ENCODE measurements at regions not wholly inside any gene's neighbourhood (a gene's known extent, or its start where the extent isn't known, plus 50 kb on each side); places are given as distances from the start of the nearest gene placed in this dataset.

DNA sequence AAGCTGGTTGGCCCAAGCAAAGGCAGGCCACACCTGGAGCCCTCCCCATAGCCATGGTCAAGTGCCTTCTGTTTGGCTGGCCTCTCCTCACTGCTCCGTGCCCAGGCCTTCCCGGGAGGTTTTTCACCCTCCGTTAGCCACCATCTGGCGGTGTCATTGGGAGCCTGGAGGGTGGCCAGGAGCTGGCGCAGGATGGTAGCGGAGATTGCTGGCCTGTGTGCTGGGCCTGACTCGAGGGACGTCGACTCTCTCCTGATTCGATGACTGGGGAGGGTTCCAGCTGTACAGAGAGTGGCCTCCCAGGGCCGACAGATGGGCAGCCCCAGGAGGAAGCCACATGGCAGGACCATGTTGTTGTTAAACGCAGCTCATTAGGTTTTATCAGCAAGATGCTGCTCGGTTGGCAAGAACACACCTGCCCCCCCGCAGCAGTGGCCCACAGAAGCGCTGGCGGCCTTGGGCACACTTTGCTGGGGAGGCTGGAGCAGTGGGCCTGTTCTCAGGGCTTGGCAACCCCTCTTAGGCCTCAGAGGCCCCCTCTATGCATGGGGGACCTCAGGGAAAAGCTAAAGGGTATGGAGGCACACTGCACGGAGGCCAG, 64.0 kb upstream of the CACUL1 start:
- DNase-seq: peak; percentile 51
- H3K36me3 ChIP-seq: no peaks in the 10 kb centered on the region
- peak overlapping the region; percentile 36 for H3K27ac ChIP-seq (replicated peaks)
- peaks cover 3% of the 10 kb centered on the region for H3K4me1 ChIP-seq
- no peak overlapping the region for H3K4me3 ChIP-seq
- no peaks in the 10 kb centered on the region for H3K9me3 ChIP-seq (replicated peaks)
- intact Hi-C loops (cut with micrococcal nuclease): no loop called here
- TF ChIP-seq, protein P1, sequence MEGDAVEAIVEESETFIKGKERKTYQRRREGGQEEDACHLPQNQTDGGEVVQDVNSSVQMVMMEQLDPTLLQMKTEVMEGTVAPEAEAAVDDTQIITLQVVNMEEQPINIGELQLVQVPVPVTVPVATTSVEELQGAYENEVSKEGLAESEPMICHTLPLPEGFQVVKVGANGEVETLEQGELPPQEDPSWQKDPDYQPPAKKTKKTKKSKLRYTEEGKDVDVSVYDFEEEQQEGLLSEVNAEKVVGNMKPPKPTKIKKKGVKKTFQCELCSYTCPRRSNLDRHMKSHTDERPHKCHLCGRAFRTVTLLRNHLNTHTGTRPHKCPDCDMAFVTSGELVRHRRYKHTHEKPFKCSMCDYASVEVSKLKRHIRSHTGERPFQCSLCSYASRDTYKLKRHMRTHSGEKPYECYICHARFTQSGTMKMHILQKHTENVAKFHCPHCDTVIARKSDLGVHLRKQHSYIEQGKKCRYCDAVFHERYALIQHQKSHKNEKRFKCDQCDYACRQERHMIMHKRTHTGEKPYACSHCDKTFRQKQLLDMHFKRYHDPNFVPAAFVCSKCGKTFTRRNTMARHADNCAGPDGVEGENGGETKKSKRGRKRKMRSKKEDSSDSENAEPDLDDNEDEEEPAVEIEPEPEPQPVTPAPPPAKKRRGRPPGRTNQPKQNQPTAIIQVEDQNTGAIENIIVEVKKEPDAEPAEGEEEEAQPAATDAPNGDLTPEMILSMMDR (IDR thresholded peaks at IDR 0.05; ENCODE audit: borderline replicate concordance): no peak
- peaks cover 5% of the 10 kb centered on the region for H3K27me3 ChIP-seq (ENCODE audit: low read depth)

- Histone ChIP-seq H3K9me3 (replicated peaks) (no peaks in the 10 kb centered on the region), H3K27me3 (ENCODE audit: low read depth) (no peaks in the 10 kb centered on the region), H3K4me3 (no peak overlapping the region), H3K4me1 (peaks cover 3% of the 10 kb centered on the region), H3K27ac (replicated peaks) (no peak overlapping the region), H3K36me3 (no peaks in the 10 kb centered on the region)
- no peak for DNase-seq
- TF ChIP-seq, protein P1 (IDR thresholded peaks at IDR 0.05; ENCODE audit: borderline replicate concordance): no peak
- intact Hi-C loops (cut with micrococcal nuclease): no loop called here
Measured at GRCh38 chr10:118820326-118821116, 65.8 kb upstream of the CACUL1 start.

DNA sequence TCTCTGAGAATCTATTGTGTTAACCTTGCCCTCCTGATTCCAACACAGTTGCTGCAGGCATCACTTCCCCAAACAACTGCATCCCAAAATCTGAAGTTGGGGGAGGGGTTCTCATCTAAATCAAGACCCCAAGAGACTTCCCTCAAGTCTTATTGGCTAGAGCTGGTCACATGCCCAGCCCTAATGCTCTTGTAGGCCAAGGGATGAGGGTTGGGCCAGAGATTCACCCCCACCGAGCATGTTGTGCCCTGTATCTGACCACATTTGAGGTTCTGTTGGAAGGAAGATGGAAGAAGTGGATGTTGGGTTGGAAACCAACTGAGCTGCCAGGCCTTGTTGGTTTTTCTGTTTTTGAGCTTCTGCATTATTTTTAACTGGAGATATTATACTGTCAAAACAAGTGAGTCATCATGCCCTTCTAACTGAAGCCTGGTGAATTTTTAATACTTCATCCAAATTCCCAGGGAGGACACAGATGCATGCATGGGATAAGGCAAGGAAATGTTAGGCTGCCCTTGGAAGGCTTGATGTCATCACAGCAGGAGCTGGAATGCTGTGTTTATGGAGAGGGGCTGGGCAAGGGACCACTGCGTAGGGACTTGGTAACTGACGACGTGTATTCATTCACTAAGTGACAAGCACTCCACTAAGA, 68.6 kb upstream of the CACUL1 start:
- Histone ChIP-seq H3K36me3 (no peaks in the 10 kb centered on the region), H3K27ac (replicated peaks) (no peak overlapping the region), H3K27me3 (ENCODE audit: low read depth) (no peaks in the 10 kb centered on the region), H3K4me3 (no peak overlapping the region), H3K4me1 (peaks cover 1% of the 10 kb centered on the region), H3K9me3 (replicated peaks) (no peaks in the 10 kb centered on the region)
- TF ChIP-seq, protein P1 (IDR thresholded peaks at IDR 0.05; ENCODE audit: borderline replicate concordance): no peak
- intact Hi-C loops (cut with micrococcal nuclease): no loop called here
- no peak for DNase-seq

GRCh38 chr10:118827053-118827452, 72.3 kb upstream of the CACUL1 start:
- H3K27me3 ChIP-seq (ENCODE audit: low read depth): no peaks in the 10 kb centered on the region
- DNase-seq: no peak
- intact Hi-C loops (cut with micrococcal nuclease): no loop called here
- H3K36me3 ChIP-seq: no peaks in the 10 kb centered on the region
- no peak overlapping the region for H3K27ac ChIP-seq (replicated peaks)
- TF ChIP-seq, protein P1 (IDR thresholded peaks at IDR 0.05; ENCODE audit: borderline replicate concordance): no peak
- H3K4me3 ChIP-seq: no peak overlapping the region
- H3K4me1 ChIP-seq: peaks cover 4% of the 10 kb centered on the region
- H3K9me3 ChIP-seq (replicated peaks): no peaks in the 10 kb centered on the region

- DNase-seq: no peak
- no peaks in the 10 kb centered on the region for H3K36me3 ChIP-seq
- H3K4me1 ChIP-seq: peaks cover 9% of the 10 kb centered on the region
- H3K9me3 ChIP-seq (replicated peaks): no peaks in the 10 kb centered on the region
- H3K27ac ChIP-seq (replicated peaks): no peak overlapping the region
- H3K4me3 ChIP-seq: no peak overlapping the region
- intact Hi-C loops (cut with micrococcal nuclease): no loop called here
- TF ChIP-seq, protein P1 (IDR thresholded peaks at IDR 0.05; ENCODE audit: borderline replicate concordance): no peak
- H3K27me3 ChIP-seq (ENCODE audit: low read depth): no peaks in the 10 kb centered on the region
Measured at GRCh38 chr10:118827466-118828155, 72.8 kb upstream of the CACUL1 start.

Measured in left ventricle myocardium inferior (tissue), 1 donor.